ENCODE measurements at regions not wholly inside any gene's neighbourhood (a gene's known extent, or its start where the extent isn't known, plus 50 kb on each side); places are given as distances from the start of the nearest gene placed in this dataset.

DNA sequence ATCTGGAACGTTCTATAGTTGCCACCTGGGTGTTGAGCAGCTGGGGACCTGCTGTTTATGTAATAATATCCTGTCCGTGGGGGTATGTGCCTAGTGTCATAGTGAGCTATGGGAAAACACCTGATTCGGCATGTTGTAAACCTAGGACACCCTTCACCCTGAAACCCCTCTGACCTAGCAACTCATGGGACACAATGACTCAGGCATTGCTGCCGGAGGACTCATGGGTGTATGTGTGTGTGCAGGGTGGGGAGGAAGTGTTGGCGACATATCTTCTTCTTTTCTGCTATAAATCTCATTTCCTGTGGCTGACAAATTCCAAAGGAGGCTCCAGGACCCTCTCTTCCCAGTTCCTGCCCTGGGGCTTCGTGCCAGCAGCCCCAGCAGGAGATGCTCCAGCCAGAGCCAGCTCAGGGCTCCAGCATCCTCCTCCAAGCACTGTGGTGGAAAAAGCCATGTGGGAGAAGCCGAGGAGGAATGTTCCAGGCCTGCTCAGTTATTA is 77.0 kb upstream of the PODXL start:
- TF ChIP-seq, protein P1, sequence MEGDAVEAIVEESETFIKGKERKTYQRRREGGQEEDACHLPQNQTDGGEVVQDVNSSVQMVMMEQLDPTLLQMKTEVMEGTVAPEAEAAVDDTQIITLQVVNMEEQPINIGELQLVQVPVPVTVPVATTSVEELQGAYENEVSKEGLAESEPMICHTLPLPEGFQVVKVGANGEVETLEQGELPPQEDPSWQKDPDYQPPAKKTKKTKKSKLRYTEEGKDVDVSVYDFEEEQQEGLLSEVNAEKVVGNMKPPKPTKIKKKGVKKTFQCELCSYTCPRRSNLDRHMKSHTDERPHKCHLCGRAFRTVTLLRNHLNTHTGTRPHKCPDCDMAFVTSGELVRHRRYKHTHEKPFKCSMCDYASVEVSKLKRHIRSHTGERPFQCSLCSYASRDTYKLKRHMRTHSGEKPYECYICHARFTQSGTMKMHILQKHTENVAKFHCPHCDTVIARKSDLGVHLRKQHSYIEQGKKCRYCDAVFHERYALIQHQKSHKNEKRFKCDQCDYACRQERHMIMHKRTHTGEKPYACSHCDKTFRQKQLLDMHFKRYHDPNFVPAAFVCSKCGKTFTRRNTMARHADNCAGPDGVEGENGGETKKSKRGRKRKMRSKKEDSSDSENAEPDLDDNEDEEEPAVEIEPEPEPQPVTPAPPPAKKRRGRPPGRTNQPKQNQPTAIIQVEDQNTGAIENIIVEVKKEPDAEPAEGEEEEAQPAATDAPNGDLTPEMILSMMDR (optimal IDR thresholded peaks at IDR 0.05 in 1 of 3, IDR thresholded peaks at IDR 0.05 in 1 of 3, conservative IDR thresholded peaks at IDR 0.05 in 1 of 3; ENCODE audit: extremely low read depth in 1 of 3, insufficient read depth in 2 of 3, low read length in 3 of 3), result no peak
- TF ChIP-seq EZH2 (IDR thresholded peaks at IDR 0.05; ENCODE audit: low read length), result no peak
